Chondrocyte (in vitro differentiated cells): ENCODE measurements at regions not wholly inside any gene's neighbourhood (a gene's known extent, or its start where the extent isn't known, plus 50 kb on each side); places are given as distances from the start of the nearest gene placed in this dataset.

Experiments used
- DNase-seq: peaks from one replicate; pipeline ENCODE4 v3.0.0; 2021; ENCODE audit warnings: mixed read lengths, low spot score
- H3K27ac Mint-ChIP-seq: one replicate; pipeline ENCODE4 v1.8.0; 2021; ENCODE audit warnings: mild to moderate bottlenecking, moderate library complexity, mixed read lengths; ENCODE audit not compliant: unreplicated experiment
- H3K27me3 Mint-ChIP-seq: 2 replicates; pipeline ENCODE4 v1.8.0; 2021; ENCODE audit warnings: low read depth, mixed read lengths
- H3K36me3 Mint-ChIP-seq: 2 replicates; pipeline ENCODE4 v1.8.0; 2021; ENCODE audit warnings: low read depth, mixed read lengths
- H3K4me1 Mint-ChIP-seq: 2 replicates; pipeline ENCODE4 v1.8.0; 2021; ENCODE audit warnings: low read depth, mild to moderate bottlenecking, mixed read lengths
- H3K4me3 Mint-ChIP-seq: one replicate; pipeline ENCODE4 v1.8.0; 2021; ENCODE audit warnings: mild to moderate bottlenecking, moderate library complexity, mixed read lengths; ENCODE audit not compliant: unreplicated experiment
- H3K9me3 Mint-ChIP-seq: 2 replicates; pipeline ENCODE4 v1.8.0; 2021; ENCODE audit warnings: low read depth, mixed read lengths
- CTCF ChIP-seq: fragments of 200-600 bp; sonication (generic); IDR thresholded peaks from 2 replicates; pipeline ENCODE4 v1.5.0; 2021; ENCODE audit warnings: antibody characterized with exemption, mild to moderate bottlenecking, moderate library complexity

GRCh38 chr2:7736646-7737305 is 819.6 kb downstream of the RNF144A start:
- no peaks in the 10 kb centered on the region for H3K27me3 Mint-ChIP-seq
- H3K4me3 Mint-ChIP-seq: no peak overlapping the region
- no peak for TF ChIP-seq CTCF
- H3K9me3 Mint-ChIP-seq: peaks cover 5% of the 10 kb centered on the region
- no peaks in the 10 kb centered on the region for H3K36me3 Mint-ChIP-seq
- peaks cover 10% of the 10 kb centered on the region for H3K4me1 Mint-ChIP-seq
- no peak overlapping the region for H3K27ac Mint-ChIP-seq
- no peak for DNase-seq

GRCh38 chr2:7738596-7738995 is 821.4 kb downstream of the RNF144A start:
- Mint-ChIP-seq H3K27ac (no peak overlapping the region), H3K4me1 (peaks cover 10% of the 10 kb centered on the region), H3K9me3 (peaks cover 9% of the 10 kb centered on the region), H3K36me3 (peaks cover 3% of the 10 kb centered on the region), H3K27me3 (no peaks in the 10 kb centered on the region), H3K4me3 (no peak overlapping the region)
- DNase-seq: no peak
- no peak for TF ChIP-seq CTCF

DNA sequence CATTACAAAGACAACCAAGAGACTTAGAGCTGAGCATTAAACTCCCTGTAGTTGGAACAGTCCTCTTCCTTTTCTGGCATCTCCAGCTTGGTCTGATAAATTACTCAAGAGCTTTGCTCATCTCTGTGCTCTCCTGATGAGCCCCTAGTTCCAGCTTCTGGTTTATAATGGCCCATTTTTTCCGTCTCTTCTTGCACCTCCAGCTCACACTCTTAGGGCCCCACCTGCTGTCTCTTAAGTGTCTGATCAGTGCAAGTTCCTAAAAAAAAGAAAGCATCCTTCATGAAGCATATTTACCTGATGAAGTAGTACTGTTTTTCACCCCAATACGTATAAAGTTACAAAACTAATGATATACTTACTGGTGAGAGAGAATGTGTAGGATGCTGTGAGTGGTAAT is 822.9 kb downstream of the RNF144A start:
- TF ChIP-seq CTCF: no peak
- H3K36me3 Mint-ChIP-seq: peaks cover 3% of the 10 kb centered on the region
- no peaks in the 10 kb centered on the region for H3K27me3 Mint-ChIP-seq
- no peak for DNase-seq
- H3K4me3 Mint-ChIP-seq: no peak overlapping the region
- peaks cover 10% of the 10 kb centered on the region for H3K4me1 Mint-ChIP-seq
- H3K9me3 Mint-ChIP-seq: peaks cover 13% of the 10 kb centered on the region
- no peak overlapping the region for H3K27ac Mint-ChIP-seq

DNA sequence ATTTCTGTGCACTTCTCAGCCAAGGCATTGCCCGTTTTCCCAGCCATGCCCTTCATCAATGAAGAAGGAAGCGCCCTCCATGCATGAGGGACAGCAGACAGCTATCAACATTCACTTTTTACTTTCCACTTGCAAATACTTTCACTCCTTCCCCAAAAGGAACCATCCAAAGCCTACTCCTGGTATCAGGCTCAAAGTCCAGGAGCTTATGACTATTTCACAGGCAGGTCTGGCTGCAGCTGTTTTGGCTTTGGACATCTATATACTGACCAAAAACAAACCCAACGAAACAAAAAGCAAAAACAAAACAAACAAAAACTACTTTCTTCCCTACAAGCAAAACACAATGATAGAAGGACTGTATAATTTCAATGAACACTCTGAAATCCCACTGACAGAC is 825.1 kb downstream of the RNF144A start:
- DNase-seq: no peak
- Mint-ChIP-seq H3K27ac (no peak overlapping the region), H3K36me3 (peaks cover 3% of the 10 kb centered on the region), H3K4me3 (no peak overlapping the region), H3K4me1 (peaks cover 5% of the 10 kb centered on the region), H3K9me3 (peaks cover 13% of the 10 kb centered on the region), H3K27me3 (no peaks in the 10 kb centered on the region)
- TF ChIP-seq CTCF: no peak

DNA sequence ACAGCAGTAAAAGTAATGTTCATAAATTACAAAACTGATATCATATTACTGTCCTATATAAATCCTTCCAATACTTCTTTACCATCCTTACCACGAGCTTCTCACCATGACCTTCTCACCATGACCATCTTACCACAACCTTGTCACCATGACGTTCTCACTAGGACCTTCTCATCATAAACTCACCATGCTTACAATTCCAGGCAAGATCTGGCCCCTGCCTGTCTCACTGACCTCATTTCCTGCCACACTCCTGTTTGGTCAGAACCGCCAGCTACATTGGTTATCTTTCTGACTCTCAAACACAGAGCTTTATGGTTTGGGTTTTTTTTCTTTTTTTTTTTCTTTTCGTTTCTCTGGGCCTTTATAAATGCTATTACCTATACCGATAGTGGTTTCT is 827.6 kb downstream of the RNF144A start:
- TF ChIP-seq CTCF: no peak
- DNase-seq: no peak
- Mint-ChIP-seq H3K27ac (no peak overlapping the region), H3K36me3 (peaks cover 3% of the 10 kb centered on the region), H3K27me3 (no peaks in the 10 kb centered on the region), H3K4me3 (no peak overlapping the region), H3K9me3 (peaks cover 13% of the 10 kb centered on the region), H3K4me1 (no peaks in the 10 kb centered on the region)
